HG02840 (cell line): ENCODE measurements at regions not wholly inside any gene's neighbourhood (a gene's known extent, or its start where the extent isn't known, plus 50 kb on each side); places are given as distances from the start of the nearest gene placed in this dataset.
"Not testable (repeated sequence)": the region's sequence is repeated elsewhere in the genome, so short reads cannot be mapped to it uniquely, and the experiment has no call there.

ENCODE experiments used
- ATAC-seq: cut with Tn5 transposase; IDR thresholded peaks from one replicate; pipeline ENCODE4 v1.9.1; 2021; ENCODE audit warnings: mild to moderate bottlenecking, moderate library complexity, moderate number of reproducible peaks; ENCODE audit not compliant: unreplicated experiment, low FRiP score

GRCh38 chrX:111041018-111041462 is 55.0 kb upstream of the PAK3 start:
- ATAC-seq = no peak

- no peak for ATAC-seq
These were observed 55.5 kb upstream of the PAK3 start for GRCh38 chrX:111040377-111041017.

GRCh38 chrX:111039606-111040005 is 56.4 kb upstream of the PAK3 start:
- no peak for ATAC-seq

- ATAC-seq = no peak
These were observed 60.0 kb upstream of the PAK3 start for GRCh38 chrX:111035991-111036390.

- no peak for ATAC-seq
These were observed 60.7 kb upstream of the PAK3 start for GRCh38 chrX:111035256-111035655.

- ATAC-seq = not testable (repeated sequence)
These were observed 73.0 kb upstream of the PAK3 start for GRCh38 chrX:111022998-111023397.

GRCh38 chrX:111020283-111020682 is 75.7 kb upstream of the PAK3 start:
- ATAC-seq = no peak

- ATAC-seq = no peak
These were observed 82.1 kb upstream of the PAK3 start for GRCh38 chrX:111013778-111014455.

- ATAC-seq = no peak
These were observed 85.9 kb upstream of the PAK3 start for GRCh38 chrX:111010111-111010510.

GRCh38 chrX:111009256-111009655 is 86.7 kb upstream of the PAK3 start:
- ATAC-seq = no peak

GRCh38 chrX:111008126-111008525 is 87.9 kb upstream of the PAK3 start:
- no peak for ATAC-seq

GRCh38 chrX:111007238-111007637 is 88.8 kb upstream of the PAK3 start:
- ATAC-seq = no peak

GRCh38 chrX:111006116-111006515 is 89.9 kb upstream of the PAK3 start:
- no peak for ATAC-seq

GRCh38 chrX:111005166-111005565 is 90.8 kb upstream of the PAK3 start:
- ATAC-seq = no peak

GRCh38 chrX:111003118-111003517 is 92.9 kb upstream of the PAK3 start:
- ATAC-seq = no peak

GRCh38 chrX:110992611-110993010 is 103.4 kb upstream of the PAK3 start:
- no peak for ATAC-seq

- no peak for ATAC-seq
These were observed 106.1 kb upstream of the PAK3 start for GRCh38 chrX:110989869-110990268.

- ATAC-seq = no peak
These were observed 106.5 kb upstream of the PAK3 start for GRCh38 chrX:110989447-110989846.

- ATAC-seq = no peak
These were observed 108.7 kb upstream of the PAK3 start for GRCh38 chrX:110987292-110987691.

GRCh38 chrX:110985470-110985869 is 110.5 kb upstream of the PAK3 start:
- ATAC-seq = no peak

- no peak for ATAC-seq
These were observed 113.0 kb upstream of the PAK3 start for GRCh38 chrX:110983024-110983423.

GRCh38 chrX:110966839-110967238 is 129.2 kb upstream of the PAK3 start:
- no peak for ATAC-seq
